Prostate gland (tissue), 2 donors: ENCODE measurements at regions not wholly inside any gene's neighbourhood (a gene's known extent, or its start where the extent isn't known, plus 50 kb on each side); places are given as distances from the start of the nearest gene placed in this dataset.

Experiments used
- POLR2A ChIP-seq: fragments of 450-650 bp; IDR thresholded peaks from one replicate; pipeline ENCODE4 v1.6.1; 2016; ENCODE audit warnings: antibody characterized with exemption, mild to moderate bottlenecking
- POLR2AphosphoS5 ChIP-seq: sonication (generic); formaldehyde crosslinking; IDR thresholded peaks from one replicate; pipeline ENCODE4 v1.6.1; 2017; ENCODE audit warnings: antibody characterized with exemption
- TF ChIP-seq, protein P1 (sequence below), 4 experiments: fragments of 200-600 bp in 2 of 4; fragments of 450-650 bp in 2 of 4; sonication (generic) in 2 of 4; IDR thresholded peaks; 1 replicate in 3 of 4; 2 replicates in 1 of 4; pipeline ENCODE4 v1.5.1; 2016 to 2019; ENCODE audit warnings: antibody characterized with exemption in 4 of 4, mild to moderate bottlenecking in 2 of 4, moderate library complexity in 2 of 4

DNA sequence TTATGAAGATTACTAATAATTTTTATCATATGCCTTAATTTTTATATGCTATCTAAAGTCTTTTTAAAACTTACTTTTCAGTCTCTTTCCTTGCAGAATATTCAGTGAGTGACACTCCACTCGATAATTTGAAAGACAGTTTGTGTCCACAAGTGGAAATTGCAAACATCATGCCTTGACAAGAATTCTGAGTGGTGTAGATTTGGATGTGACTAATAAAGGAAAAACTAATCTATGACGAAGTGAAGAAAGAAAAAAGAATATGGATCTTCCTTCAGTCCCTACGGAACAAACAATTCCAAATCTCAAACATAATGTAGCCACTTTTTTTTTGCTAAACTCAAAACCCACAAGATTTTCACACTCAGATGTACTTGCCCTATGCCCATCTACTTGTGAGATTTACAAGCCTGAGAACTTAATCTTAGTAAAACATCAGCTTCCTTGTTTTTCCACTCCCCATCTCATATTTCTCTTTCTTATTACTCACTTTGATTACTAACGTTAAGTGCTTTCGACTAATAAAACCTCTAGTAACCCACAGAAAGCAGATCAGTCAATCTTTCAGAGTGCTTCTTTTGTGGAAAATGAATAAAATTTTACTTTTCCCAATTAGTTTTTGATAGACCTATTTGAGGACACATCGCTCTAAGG is 1155.8 kb downstream of the GRIK2 start:
- TF ChIP-seq, protein P1, sequence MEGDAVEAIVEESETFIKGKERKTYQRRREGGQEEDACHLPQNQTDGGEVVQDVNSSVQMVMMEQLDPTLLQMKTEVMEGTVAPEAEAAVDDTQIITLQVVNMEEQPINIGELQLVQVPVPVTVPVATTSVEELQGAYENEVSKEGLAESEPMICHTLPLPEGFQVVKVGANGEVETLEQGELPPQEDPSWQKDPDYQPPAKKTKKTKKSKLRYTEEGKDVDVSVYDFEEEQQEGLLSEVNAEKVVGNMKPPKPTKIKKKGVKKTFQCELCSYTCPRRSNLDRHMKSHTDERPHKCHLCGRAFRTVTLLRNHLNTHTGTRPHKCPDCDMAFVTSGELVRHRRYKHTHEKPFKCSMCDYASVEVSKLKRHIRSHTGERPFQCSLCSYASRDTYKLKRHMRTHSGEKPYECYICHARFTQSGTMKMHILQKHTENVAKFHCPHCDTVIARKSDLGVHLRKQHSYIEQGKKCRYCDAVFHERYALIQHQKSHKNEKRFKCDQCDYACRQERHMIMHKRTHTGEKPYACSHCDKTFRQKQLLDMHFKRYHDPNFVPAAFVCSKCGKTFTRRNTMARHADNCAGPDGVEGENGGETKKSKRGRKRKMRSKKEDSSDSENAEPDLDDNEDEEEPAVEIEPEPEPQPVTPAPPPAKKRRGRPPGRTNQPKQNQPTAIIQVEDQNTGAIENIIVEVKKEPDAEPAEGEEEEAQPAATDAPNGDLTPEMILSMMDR (IDR thresholded peaks at IDR 0.05) = no peak
- TF ChIP-seq POLR2A = no peak
- no peak for TF ChIP-seq POLR2AphosphoS5
